HG03108 (cell line): ENCODE measurements at regions not wholly inside any gene's neighbourhood (a gene's known extent, or its start where the extent isn't known, plus 50 kb on each side); places are given as distances from the start of the nearest gene placed in this dataset.

ENCODE experiments used
- ATAC-seq: cut with Tn5 transposase; IDR thresholded peaks from one replicate; pipeline ENCODE4 v1.9.1; 2021; ENCODE audit warnings: moderate library complexity; ENCODE audit not compliant: unreplicated experiment

DNA sequence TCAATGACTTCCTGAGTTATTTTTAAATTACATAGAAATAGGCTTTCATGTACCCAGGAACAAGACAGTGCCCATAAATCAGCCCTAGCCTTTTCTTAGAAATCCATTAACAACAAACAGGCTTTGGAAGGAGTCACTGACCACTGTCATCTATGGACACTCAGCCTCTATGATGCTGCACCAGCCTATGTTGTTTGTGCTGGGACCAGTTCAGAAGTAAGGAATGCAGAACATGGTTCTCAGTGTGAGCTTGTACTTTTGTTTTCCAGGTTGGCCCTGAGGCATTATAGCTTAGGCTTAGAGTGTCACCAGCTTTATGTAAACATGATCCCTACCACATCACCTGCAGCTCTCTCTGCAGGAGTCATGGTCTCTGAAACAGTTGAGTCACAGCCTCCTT, 335.7 kb upstream of the CDH7 start:
- ATAC-seq: no peak

DNA sequence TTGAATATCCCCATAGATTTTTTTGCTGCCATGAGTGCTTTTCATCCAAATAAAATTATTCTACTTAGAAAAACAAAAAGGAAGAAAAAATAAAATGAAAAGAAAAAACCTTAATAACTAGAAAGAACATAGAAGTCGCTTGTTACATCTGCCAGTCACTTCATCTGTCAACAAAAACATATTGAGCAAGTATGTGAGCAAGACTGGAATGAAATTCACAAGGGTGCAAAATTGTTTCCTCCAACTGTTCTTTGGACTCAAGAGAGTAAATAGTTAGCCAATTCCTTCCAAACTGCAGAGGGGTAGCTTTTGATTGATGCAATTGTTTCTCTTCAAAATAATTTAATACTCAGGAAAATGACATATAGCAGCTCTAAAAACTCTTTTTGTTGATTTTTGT, 336.3 kb upstream of the CDH7 start:
- ATAC-seq: no peak

DNA sequence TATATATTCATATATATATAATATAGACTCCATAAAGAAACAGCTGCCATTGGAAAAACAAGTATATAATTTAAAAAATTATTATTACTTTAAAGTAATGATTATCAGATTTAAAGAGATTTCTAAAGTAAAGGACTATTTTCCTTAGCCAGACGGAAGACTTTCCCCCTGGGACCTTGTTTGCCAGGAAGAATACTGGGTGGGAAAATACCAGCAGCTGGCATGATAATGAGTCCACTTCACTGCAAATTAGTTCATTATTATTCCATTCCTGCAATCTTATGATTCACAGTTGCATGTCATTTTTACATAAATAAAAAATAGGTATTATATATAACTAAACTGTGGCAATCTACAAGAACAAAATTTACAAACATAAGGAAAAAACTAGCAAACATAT, 339.8 kb upstream of the CDH7 start:
- ATAC-seq: no peak

DNA sequence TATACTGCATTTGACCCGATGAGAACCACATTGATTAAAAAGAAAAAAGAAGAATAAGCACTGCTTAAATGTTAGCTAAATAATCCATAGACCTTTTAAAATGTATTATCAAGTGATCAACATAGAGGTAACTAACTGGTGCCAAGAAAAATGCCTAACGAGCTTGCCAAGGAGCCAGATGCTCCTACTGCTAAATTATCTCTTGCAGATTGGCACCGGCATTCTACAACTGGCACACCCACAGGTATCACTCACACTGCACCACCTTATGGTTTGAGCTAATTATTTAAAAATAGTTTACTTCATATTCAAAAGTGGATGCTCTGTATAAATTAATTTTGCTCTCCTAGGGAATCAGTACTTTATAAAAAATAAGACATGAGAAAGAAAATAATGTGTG, 341.6 kb upstream of the CDH7 start:
- ATAC-seq: no peak

DNA sequence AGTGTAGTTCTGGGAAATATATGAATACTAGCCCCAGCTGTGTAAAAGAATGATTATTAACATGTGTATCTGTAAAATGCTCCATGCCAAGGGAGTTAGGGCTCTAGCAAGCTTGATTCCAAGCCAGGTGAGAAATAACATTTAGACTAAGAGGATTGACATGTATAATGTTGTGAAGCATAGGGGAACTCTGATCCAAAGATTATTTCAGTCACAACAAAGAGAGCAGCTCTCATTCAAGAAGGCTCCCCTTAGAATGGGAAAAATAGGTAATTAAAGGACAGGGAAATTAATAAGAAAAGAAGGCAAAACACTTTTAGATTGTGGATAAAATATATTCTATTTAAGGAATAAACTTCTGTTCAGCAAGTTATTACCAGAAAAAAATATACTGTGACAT, 347.3 kb upstream of the CDH7 start:
- no peak for ATAC-seq

DNA sequence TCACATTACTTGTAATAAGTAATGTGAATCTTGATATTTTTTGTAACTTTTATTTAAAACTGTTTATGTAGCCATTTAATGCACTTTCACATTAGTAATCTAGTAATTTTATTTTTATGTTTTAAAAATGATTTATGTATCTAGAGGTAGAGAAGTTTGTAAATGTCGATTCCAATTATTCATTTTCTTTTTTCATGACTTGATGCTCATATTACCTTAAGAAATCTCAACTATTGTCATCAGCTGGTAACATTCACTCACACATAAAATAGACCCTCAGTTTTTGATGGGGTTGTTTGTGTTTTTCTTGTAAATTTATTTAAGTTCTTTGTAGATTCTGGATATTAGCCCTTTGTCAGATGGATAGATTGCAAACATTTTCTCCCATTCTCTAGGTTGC, 351.7 kb upstream of the CDH7 start:
- ATAC-seq: no peak

DNA sequence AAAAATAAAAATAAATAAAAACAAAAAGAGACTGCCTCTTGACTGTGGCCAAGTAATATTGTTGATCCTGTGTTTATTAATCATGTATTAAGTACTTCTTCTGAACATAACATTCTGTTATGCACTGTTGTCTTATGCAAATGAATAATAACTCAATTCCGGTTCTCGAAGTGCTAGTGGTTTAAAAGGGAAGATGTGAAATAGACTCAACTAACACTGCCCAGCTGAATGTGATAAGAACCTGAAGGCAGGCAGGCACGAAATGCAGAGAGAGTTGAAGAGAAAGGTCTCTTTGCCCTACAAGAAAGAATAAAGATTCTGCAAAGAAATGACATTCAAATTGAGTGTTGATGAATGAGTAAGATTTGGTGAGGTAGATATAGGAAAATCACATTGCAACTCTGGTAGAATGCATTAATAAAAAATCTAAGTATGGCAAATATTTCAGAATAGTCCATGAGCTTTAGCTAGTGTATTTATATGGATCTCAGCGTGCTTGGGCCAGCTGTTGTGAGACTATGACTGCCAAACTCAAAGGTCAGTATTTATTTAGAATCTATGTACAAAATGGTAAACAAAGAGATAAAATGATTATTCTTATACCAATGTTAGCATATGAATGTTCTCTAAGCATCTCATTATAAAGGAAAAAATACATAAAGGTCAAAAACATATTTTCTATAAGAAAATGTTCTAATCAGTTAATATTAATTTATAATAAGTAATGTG, 352.3 kb upstream of the CDH7 start:
- no peak for ATAC-seq

DNA sequence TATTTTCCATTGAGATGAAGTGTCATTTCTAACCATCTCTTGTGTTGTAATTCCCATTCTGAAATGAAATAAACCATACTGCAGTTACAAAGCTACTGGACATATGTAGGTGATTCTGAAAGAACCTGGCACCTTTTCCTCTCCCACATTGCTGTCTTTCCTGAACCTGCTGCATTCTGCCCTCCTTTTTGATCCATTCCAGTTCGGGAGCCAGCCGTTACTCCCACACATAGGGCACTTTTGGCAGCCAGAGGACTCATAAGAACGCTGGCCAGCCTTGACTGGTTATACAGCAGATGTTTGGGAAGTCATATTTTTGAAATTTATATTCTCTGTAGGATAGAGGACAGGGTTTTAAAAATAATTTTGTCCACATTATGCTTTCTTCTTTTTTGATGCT, 369.8 kb upstream of the CDH7 start:
- ATAC-seq: no peak

DNA sequence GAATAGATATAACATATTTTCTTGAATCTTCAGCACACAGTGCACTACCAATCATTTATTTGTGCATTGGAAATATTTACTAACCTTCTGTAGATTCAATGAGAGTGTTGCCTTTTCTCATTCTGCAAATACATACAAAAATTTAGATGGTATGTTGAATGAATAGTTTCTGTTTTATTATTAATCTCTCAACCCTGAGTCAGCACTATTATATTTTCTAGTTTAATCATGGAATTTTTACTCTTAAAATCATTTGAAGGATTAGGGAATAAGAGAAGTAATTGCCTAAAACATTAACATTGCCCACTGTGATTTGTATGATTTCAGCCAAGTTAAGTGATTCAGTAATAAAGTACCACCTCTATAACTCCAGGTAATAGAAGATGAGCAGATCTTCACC, 370.2 kb upstream of the CDH7 start:
- no peak for ATAC-seq

DNA sequence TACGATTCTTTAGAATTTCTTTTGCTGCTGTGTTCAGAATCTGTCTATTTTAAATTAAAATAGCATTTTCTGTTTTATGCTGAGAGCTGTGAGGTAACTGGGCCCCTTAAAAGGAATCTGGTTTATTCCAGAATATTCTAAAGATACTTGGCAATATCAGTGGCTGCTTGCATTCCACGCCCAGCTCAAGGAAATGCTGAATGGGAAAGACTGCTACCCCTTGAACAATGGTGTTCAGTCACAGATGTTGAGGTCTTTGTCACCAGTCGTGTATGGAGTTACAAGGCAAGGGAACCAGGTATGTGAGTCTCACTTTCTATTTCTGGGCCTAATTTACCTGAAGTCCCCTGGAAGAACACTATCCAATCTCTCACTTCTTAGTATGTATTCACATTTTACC, 377.9 kb upstream of the CDH7 start:
- ATAC-seq: no peak

DNA sequence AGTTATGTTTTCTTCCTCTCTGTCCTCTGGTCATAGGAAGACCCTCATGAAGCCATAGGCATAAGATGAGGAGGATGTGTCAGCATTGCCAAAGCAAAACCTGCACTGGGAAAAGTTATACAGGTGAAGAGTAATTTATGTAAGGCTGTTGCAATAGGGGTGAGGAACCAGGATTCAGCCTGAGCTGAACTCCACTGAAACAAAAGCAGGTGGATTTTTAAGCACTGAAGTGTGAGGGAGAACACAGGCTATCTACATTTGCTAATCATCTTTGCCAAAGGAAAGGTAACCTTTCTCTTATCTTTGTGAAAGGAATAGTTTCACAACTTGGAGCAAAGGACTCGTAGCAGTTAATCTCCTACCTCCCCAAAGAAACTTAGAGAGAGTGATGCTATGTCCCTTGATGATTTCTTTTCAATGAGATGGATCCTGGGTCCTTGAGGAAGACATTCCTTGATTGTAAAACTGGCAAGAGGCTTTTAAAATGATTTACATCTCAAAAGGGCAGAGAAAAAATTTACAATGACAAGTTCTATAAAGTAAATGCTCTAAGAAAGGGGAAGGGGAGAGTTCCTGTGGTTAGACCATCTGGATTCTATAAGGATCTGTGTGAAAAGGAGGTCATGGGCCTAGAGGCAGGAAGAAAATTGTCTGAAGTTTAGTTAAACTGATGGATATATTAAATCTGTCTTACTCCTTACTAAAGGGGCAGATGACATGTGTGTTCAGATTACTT, 385.4 kb upstream of the CDH7 start:
- ATAC-seq: no peak

DNA sequence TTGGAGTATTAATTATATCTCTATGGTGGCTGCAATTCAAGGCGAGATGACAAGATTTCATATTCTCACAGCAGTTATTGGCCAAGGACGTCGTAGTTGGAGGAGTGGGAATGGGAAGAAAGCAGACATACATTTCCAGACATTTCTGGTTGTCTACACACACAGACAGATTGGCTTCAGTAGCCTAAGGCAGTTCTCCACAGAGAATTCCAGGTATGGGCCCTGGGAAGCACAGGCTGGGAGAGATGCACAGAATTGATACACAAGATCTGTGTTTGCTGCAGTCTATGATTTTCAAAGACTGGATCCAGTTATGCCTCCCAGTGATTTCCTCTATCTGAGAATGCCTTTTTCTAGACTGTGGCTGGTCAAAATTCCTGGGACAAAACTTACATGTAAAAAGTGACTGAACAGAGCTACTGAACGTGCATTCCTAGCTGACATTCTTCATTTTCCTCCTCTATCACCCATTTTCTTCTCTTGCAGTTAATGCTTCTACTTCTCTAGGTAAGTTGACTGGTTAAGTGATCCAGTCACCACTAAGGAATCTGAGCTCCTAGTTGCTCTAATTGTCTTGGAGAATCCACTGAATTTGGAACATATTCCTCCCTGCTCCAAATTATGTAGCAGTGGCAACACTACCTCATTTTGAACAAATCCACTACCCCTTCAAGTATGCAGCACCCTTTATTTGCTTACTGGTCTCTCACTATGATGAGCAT, 386.7 kb upstream of the CDH7 start:
- no peak for ATAC-seq

DNA sequence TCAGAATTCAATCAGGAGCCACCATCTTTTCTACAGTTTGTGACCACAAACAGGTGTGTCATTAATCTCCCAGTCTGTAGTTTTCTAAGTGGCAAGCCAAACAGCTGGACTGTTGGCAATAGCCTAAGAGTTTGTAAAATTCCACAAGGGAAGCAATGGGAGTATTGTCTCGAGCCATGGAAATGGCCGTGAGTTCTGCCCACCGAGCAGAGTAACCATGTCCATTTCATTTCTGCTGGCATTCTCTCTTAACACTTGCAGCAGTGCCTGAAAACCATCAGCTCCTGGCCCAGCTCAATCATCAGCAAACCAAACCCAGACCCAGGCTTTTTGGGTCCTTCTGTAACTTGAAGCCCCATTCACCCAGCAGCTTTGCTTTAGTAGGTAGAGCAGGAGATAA, 387.8 kb upstream of the CDH7 start:
- ATAC-seq: no peak

DNA sequence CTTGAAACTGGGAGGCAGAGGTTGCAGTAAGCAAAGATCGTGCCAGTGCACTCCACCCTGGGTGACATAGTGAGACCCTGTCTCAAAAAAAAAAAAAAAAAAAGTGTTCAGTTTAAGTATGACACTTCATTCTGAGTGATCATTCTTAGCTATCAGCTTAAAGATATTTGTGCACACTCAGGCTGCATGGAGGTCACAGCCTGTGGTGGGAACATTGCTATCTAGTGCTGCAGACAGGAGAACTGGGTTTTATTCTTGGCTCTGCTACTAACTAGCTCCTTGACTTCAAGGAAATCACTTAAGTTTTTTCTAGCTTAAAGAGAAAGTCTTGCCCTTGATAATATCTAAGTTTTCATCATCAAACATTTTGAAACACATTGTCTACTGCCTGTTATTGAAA, 391.3 kb upstream of the CDH7 start:
- ATAC-seq: no peak

DNA sequence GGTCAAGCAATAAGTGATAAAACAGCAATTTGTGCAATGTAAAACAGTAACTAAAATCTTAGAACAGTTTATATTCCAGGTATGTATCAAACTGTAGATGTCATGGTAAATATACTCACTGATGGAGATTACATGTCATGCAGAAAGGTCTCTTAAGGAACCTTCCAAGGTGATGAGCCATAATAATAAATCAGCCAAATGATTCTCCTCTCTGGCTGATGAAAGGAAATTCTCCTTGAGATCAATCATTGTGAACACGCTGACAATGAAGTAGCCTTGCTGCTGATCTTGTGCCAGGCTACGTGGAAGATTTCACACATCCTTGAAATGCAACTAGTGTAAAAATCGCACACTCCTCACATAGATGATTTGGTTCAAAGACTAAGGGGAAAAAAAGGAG, 392.5 kb upstream of the CDH7 start:
- no peak for ATAC-seq

DNA sequence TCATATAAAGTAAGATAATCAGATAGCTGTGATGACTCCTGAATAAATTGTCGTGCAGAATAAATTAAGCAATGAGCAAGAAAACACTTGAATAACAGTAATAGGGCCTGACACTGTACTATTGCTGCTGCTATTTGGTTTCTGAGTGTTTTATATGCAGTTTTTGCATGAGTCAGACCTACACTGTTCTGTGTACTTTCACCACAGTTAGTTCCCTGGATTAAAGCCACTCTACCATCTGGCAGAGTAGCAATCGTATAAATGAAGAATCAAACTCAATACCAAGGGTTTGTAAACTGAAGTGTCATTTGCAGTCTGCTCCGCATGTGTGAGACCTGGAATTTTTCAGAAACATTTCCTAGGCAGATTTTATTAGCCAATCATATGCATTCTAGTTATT, 398.6 kb upstream of the CDH7 start:
- ATAC-seq: no peak

DNA sequence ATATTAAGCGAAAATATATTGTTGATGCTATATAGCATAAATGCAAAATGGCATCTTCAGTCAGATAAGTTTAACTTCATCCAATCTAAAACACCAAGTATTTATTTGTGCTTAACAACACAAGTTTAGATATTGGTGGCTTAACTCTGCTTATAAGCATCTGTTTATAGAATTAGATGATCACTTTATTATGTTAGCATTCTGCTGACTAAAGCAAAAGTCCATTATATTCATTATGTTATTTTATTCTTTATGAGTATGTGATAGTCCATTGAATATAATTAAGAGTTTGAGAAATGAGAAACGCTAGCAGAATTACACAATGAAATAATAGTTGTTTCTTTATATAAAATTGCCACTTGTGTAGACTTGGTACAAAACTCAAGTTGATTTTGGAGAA, 401.2 kb upstream of the CDH7 start:
- no peak for ATAC-seq

DNA sequence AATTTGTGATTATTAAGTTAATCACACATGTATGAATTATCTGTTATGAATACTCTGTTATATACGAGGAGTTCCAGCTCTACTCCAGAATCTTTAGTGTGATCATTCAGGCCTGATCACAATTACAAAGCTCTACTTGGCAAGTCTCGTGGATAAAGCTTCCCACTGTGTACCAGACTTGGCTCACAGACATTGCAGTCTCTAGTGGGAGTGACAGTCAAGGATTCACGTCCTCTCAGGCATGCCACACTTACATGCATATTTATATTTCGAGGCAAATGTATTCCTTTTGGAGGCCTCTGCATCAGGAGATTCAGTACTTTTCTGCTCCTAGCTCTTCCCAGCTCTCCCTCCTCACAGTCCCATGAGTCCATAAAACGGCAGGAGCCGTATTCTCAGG, 403.4 kb upstream of the CDH7 start:
- no peak for ATAC-seq

DNA sequence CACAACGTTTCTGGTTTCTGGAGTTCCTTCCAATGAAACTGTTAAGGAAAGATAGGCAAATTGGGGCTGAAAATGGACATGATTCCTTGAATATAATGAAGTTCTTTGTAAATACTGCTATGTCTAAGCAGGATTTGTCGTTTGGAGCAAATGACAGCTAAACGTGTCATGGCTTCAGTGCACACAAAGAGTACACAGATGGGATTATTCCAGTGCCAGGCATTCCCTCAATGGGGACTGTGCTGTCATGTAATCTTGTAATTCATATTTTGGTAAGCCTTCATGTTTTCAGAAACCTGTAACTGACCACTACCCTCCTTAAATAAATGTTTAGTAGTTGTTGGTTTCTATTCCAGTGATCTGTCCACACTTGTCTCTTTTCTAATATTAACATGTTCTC, 404.7 kb upstream of the CDH7 start:
- no peak for ATAC-seq

DNA sequence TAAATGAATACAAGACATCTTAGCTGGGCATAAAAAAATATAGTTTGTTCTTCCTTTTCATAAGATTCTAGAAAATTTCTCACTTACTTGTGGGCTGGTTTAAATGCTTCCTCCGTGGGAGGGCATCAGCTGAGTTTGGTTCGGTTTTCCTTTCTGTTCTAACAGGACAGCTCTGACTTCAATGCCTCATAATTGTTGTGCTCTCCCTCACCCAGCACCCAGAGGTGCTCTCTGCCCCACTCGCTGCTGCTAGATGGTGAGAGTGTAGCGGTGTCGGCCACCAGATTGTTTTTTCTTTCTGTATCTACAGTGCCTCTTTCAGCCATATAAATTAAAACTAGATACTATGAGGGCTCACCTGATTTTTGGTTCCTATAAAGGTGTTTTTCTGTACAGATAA, 407.2 kb upstream of the CDH7 start:
- ATAC-seq: no peak

DNA sequence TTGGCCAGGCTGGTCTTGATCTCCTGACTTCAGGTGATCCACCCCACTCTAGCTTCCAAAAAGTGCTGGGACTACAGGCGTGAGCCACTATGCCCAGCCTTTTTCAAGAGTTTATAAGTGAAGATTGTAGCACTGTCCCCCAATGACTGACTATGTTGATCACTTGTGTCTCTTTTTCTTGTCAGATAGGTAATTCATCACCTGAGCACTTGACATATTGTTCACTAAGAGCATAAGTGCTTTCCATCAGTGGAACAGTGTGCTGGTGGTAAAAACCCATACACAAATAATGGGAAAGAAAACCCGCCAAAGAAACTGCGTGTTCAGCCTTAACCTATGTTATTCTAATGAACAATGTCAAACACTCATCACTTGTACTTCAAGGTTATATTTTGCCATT, 414.4 kb upstream of the CDH7 start:
- no peak for ATAC-seq

DNA sequence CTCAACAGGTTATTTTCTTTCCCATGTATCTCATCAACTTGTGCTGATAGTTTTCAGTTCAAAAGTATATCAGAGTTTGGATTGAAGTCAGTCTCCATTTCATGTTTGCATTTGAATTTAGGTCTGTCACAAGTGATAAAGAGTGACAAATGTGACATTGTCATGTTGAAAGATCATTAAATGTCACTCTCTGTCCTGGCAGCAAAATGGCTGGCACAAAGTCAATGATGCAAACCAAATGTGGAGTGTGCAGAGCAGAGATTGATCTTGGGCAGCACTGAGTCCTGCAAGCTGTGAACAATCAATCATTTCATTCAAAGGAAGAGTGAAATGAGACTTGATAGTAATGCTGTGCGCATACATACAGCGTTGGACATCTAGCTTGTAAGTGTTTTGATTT, 421.8 kb upstream of the CDH7 start:
- no peak for ATAC-seq
